Neuron (in vitro differentiated cells): ENCODE measurements at regions not wholly inside any gene's neighbourhood (a gene's known extent, or its start where the extent isn't known, plus 50 kb on each side); places are given as distances from the start of the nearest gene placed in this dataset.

ENCODE experiments used
- H2AFZ ChIP-seq: one replicate; pipeline ENCODE4 v1.6.1; 2013; ENCODE audit warnings: low read depth, mild to moderate bottlenecking, inconsistent platforms, low read length, moderate library complexity
- H3K27me3 ChIP-seq: one replicate; pipeline ENCODE4 v1.6.1; 2013; ENCODE audit warnings: low read length; ENCODE audit not compliant: insufficient read depth
- H3K36me3 ChIP-seq: one replicate; pipeline ENCODE4 v1.6.1; 2013; ENCODE audit warnings: low read length; ENCODE audit not compliant: insufficient read depth
- H3K4me1 ChIP-seq: one replicate; pipeline ENCODE4 v1.6.1; 2013; ENCODE audit warnings: low read length; ENCODE audit not compliant: insufficient read depth
- H3K4me3 ChIP-seq: 2 replicates; pipeline ENCODE4 v1.5.1; 2013; ENCODE audit warnings: mild to moderate bottlenecking, low read length, moderate library complexity
- H3K9me3 ChIP-seq: one replicate; pipeline ENCODE4 v1.6.1; 2013; ENCODE audit warnings: low read length

- Histone ChIP-seq H3K9me3 (peaks cover 2% of the 10 kb centered on the region), H3K4me1 (peaks cover 10% of the 10 kb centered on the region), H3K4me3 (no peak overlapping the region), H3K27me3 (no peaks in the 10 kb centered on the region), H2AFZ (no peak overlapping the region), H3K36me3 (peaks cover 35% of the 10 kb centered on the region)
These were observed 79.0 kb upstream of the ZNF536 start for GRCh38 chr19:30293051-30293785.

- H3K36me3 ChIP-seq: peaks cover 27% of the 10 kb centered on the region
- H3K4me1 ChIP-seq: peaks cover 9% of the 10 kb centered on the region
- H3K27me3 ChIP-seq: no peaks in the 10 kb centered on the region
- H3K4me3 ChIP-seq: no peak overlapping the region
- no peak overlapping the region for H2AFZ ChIP-seq
- H3K9me3 ChIP-seq: no peaks in the 10 kb centered on the region
These were observed 74.2 kb upstream of the ZNF536 start for GRCh38 chr19:30297969-30298368.

GRCh38 chr19:30303131-30303654 is 69.0 kb upstream of the ZNF536 start:
- Histone ChIP-seq H3K27me3 (no peaks in the 10 kb centered on the region), H3K36me3 (peaks cover 10% of the 10 kb centered on the region), H3K4me1 (peaks cover 28% of the 10 kb centered on the region), H2AFZ (no peak overlapping the region), H3K4me3 (no peak overlapping the region), H3K9me3 (no peaks in the 10 kb centered on the region)

GRCh38 chr19:30304540-30304939 is 67.6 kb upstream of the ZNF536 start:
- no peak overlapping the region for H3K4me3 ChIP-seq
- H3K36me3 ChIP-seq: peaks cover 10% of the 10 kb centered on the region
- no peak overlapping the region for H2AFZ ChIP-seq
- H3K27me3 ChIP-seq: no peaks in the 10 kb centered on the region
- H3K9me3 ChIP-seq: no peaks in the 10 kb centered on the region
- peaks cover 41% of the 10 kb centered on the region for H3K4me1 ChIP-seq

- peaks cover 51% of the 10 kb centered on the region for H3K4me1 ChIP-seq
- H2AFZ ChIP-seq: no peak overlapping the region
- H3K4me3 ChIP-seq: no peak overlapping the region
- H3K27me3 ChIP-seq: no peaks in the 10 kb centered on the region
- no peaks in the 10 kb centered on the region for H3K9me3 ChIP-seq
- H3K36me3 ChIP-seq: peaks cover 10% of the 10 kb centered on the region
These were observed 66.7 kb upstream of the ZNF536 start for GRCh38 chr19:30305346-30306060.

- Histone ChIP-seq H3K36me3 (peaks cover 1% of the 10 kb centered on the region), H3K9me3 (no peaks in the 10 kb centered on the region), H2AFZ (no peak overlapping the region), H3K27me3 (no peaks in the 10 kb centered on the region), H3K4me1 (peaks cover 63% of the 10 kb centered on the region), H3K4me3 (no peak overlapping the region)
These were observed 64.8 kb upstream of the ZNF536 start for GRCh38 chr19:30307191-30307974.

GRCh38 chr19:30309176-30309575 is 63.0 kb upstream of the ZNF536 start:
- Histone ChIP-seq H3K27me3 (no peaks in the 10 kb centered on the region), H3K9me3 (no peaks in the 10 kb centered on the region), H3K36me3 (no peaks in the 10 kb centered on the region), H3K4me3 (no peak overlapping the region), H3K4me1 (peaks cover 65% of the 10 kb centered on the region), H2AFZ (no peak overlapping the region)

- H3K4me3 ChIP-seq: no peak overlapping the region
These were observed 62.1 kb upstream of the ZNF536 start for GRCh38 chr19:30309905-30310601.

GRCh38 chr19:30310602-30311263 is 61.5 kb upstream of the ZNF536 start:
- no peaks in the 10 kb centered on the region for H3K9me3 ChIP-seq
- no peak overlapping the region for H2AFZ ChIP-seq
- H3K36me3 ChIP-seq: no peaks in the 10 kb centered on the region
- H3K27me3 ChIP-seq: no peaks in the 10 kb centered on the region
- no peak overlapping the region for H3K4me3 ChIP-seq
- peaks cover 54% of the 10 kb centered on the region for H3K4me1 ChIP-seq

More at GRCh38 chr19:30309905-30310601, 62.1 kb upstream of the ZNF536 start:
- Histone ChIP-seq H3K27me3 (no peaks in the 10 kb centered on the region), H3K4me1 (peaks cover 61% of the 10 kb centered on the region), H3K9me3 (no peaks in the 10 kb centered on the region), H3K36me3 (no peaks in the 10 kb centered on the region), H2AFZ (no peak overlapping the region)

GRCh38 chr19:30311911-30312310 is 60.3 kb upstream of the ZNF536 start:
- Histone ChIP-seq H3K36me3 (no peaks in the 10 kb centered on the region), H3K4me3 (no peak overlapping the region), H3K9me3 (no peaks in the 10 kb centered on the region), H2AFZ (no peak overlapping the region), H3K27me3 (no peaks in the 10 kb centered on the region), H3K4me1 (peaks cover 46% of the 10 kb centered on the region)

- H2AFZ ChIP-seq: no peak overlapping the region
- no peaks in the 10 kb centered on the region for H3K27me3 ChIP-seq
- no peak overlapping the region for H3K4me3 ChIP-seq
- no peaks in the 10 kb centered on the region for H3K36me3 ChIP-seq
- peaks cover 39% of the 10 kb centered on the region for H3K4me1 ChIP-seq
- H3K9me3 ChIP-seq: no peaks in the 10 kb centered on the region
These were observed 59.4 kb upstream of the ZNF536 start for GRCh38 chr19:30312582-30313352.
